Neural cell (in vitro differentiated cells): ENCODE measurements at regions not wholly inside any gene's neighbourhood (a gene's known extent, or its start where the extent isn't known, plus 50 kb on each side); places are given as distances from the start of the nearest gene placed in this dataset.
"Not testable (repeated sequence)": the region's sequence is repeated elsewhere in the genome, so short reads cannot be mapped to it uniquely, and the experiment has no call there.

Experiments used
- H2AFZ ChIP-seq: fragments of 200-600, 300-800 bp; sonication (generic), shearing (Covaris generic); 2 replicates; pipeline ENCODE4 v1.6.0; 2014; ENCODE audit warnings: low read depth, mild to moderate bottlenecking, antibody characterized with exemption, low read length, moderate library complexity
- H3F3A ChIP-seq: fragments of 200-600 bp; shearing (Covaris generic); 2 replicates; pipeline ENCODE4 v1.6.1; 2016; ENCODE audit warnings: mild to moderate bottlenecking, moderate library complexity, mixed read lengths, antibody characterized with exemption, low read length; ENCODE audit not compliant: insufficient read depth, poor library complexity, severe bottlenecking
- H3K27ac ChIP-seq: fragments of 200-600, 300-800 bp; sonication (generic), shearing (Covaris generic); 2 replicates; pipeline ENCODE4 v1.5.1; 2014; ENCODE audit warnings: mild to moderate bottlenecking, low read length, moderate library complexity
- H3K27me3 ChIP-seq: fragments of 300-800, 200-600 bp; sonication (generic), shearing (Covaris generic); 2 replicates; pipeline ENCODE4 v1.6.0; 2014; ENCODE audit warnings: mild to moderate bottlenecking, low read depth, low read length, moderate library complexity; ENCODE audit not compliant: insufficient read depth
- H3K36me3 ChIP-seq: fragments of 300-800, 200-600 bp; sonication (generic), shearing (Covaris generic); 2 replicates; pipeline ENCODE4 v1.5.1; 2014; ENCODE audit warnings: mild to moderate bottlenecking, antibody characterized with exemption, low read length, moderate library complexity; ENCODE audit not compliant: insufficient read depth
- H3K4me2 ChIP-seq: fragments of 300-800, 200-600 bp; sonication (generic), shearing (Covaris generic); 2 replicates; pipeline ENCODE4 v1.6.0; 2014; ENCODE audit warnings: mild to moderate bottlenecking, low read length
- H3K4me3 ChIP-seq: fragments of 300-800, 200-600 bp; sonication (generic), shearing (Covaris generic); 2 replicates; pipeline ENCODE4 v1.5.1; 2014; ENCODE audit warnings: mild to moderate bottlenecking, low read length, moderate library complexity
- H3K79me2 ChIP-seq: fragments of 200-600 bp; shearing (Covaris generic); replicated peaks from 2 replicates; pipeline ENCODE4 v1.6.0; 2014; ENCODE audit warnings: mild to moderate bottlenecking, low read length, moderate library complexity; ENCODE audit not compliant: insufficient read depth
- H3K9ac ChIP-seq: fragments of 300-800, 200-600 bp; sonication (generic), shearing (Covaris generic); 2 replicates; pipeline ENCODE4 v1.6.1; 2016; ENCODE audit warnings: mild to moderate bottlenecking, low read length, mixed read lengths
- H3K9me2 ChIP-seq: fragments of 200-600 bp; shearing (Covaris generic); 2 replicates; pipeline ENCODE4 v1.6.1; 2016; ENCODE audit warnings: mild to moderate bottlenecking, low read length, mixed read lengths; ENCODE audit not compliant: insufficient read depth
- H3K9me3 ChIP-seq: fragments of 200-600, 300-800 bp; sonication (generic), shearing (Covaris generic); 2 replicates; pipeline ENCODE4 v1.6.1; 2016; ENCODE audit warnings: mild to moderate bottlenecking, mixed run types, low read length, moderate library complexity, mixed read lengths
- H4K20me1 ChIP-seq: fragments of 200-600 bp; shearing (Covaris generic); 2 replicates; pipeline ENCODE4 v1.6.1; 2016; ENCODE audit warnings: mild to moderate bottlenecking, mixed run types; ENCODE audit not compliant: insufficient read depth
- CTCF ChIP-seq: fragments of 450-650 bp; IDR thresholded peaks from 2 replicates; pipeline ENCODE4 v1.5.1; 2014; ENCODE audit warnings: antibody characterized with exemption, mild to moderate bottlenecking, moderate library complexity; ENCODE audit not compliant: poor library complexity, severe bottlenecking
- EP300 ChIP-seq: fragments of 450-650 bp; conservative IDR thresholded peaks from 2 replicates; pipeline ENCODE4 v1.6.1; 2014; ENCODE audit warnings: antibody characterized with exemption, mild to moderate bottlenecking, moderate library complexity; ENCODE audit not compliant: poor library complexity, severe bottlenecking
- EZH2 ChIP-seq: fragments of 200-600, 300-800 bp; shearing (Covaris generic), sonication (generic); IDR thresholded peaks from 2 replicates; pipeline ENCODE4 v1.6.1; 2014; ENCODE audit warnings: antibody characterized with exemption, low read length, borderline replicate concordance, mild to moderate bottlenecking; ENCODE audit not compliant: insufficient read depth, poor library complexity, severe bottlenecking
- MXI1 ChIP-seq: fragments of 450-650 bp; conservative IDR thresholded peaks from 2 replicates; pipeline ENCODE4 v1.6.1; 2014; ENCODE audit warnings: antibody characterized with exemption, mild to moderate bottlenecking; ENCODE audit not compliant: poor library complexity, severe bottlenecking
- POLR2AphosphoS5 ChIP-seq: IDR thresholded peaks from 2 replicates; pipeline ENCODE4 v1.6.1; 2012
- RAD21 ChIP-seq: fragments of 450-650 bp; conservative IDR thresholded peaks from 2 replicates; pipeline ENCODE4 v1.6.1; 2014; ENCODE audit warnings: antibody characterized with exemption, mild to moderate bottlenecking, moderate library complexity
- SMC3 ChIP-seq: fragments of 450-650 bp; conservative IDR thresholded peaks from 2 replicates; pipeline ENCODE4 v1.6.1; 2014; ENCODE audit warnings: antibody characterized with exemption, mild to moderate bottlenecking, moderate library complexity; ENCODE audit not compliant: poor library complexity
- TAF1 ChIP-seq: IDR thresholded peaks from 2 replicates; pipeline ENCODE4 v1.6.1; 2012; ENCODE audit warnings: low read depth
- TF ChIP-seq, protein P1 (sequence below): IDR thresholded peaks from 2 replicates; pipeline ENCODE4 v1.6.1; 2012; ENCODE audit warnings: borderline replicate concordance

DNA sequence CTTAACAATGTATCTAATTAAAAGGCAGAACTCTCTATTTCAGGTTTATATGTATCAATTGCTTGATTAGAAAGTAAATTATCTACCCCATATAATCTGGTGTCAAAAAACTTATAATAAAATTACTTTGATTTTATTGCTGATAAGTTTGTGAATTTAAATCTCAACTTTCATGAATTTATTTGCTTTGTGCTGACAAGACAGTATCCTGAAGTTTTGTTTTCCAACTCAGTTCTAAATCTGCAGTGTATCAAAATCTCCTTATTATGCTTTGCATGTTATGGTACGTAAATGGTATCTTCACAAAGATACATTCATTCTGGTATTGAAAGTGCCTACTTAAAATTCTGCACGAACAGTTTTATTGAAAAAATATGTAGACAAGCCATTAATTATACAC lies 78.5 kb upstream of the ZNF717 start:
- Histone ChIP-seq H3K9ac (no peak overlapping the region), H3K9me3 (no peaks in the 10 kb centered on the region), H3K9me2 (no peaks in the 10 kb centered on the region), H3K27ac (no peak overlapping the region), H3K36me3 (no peaks in the 10 kb centered on the region), H3K27me3 (no peaks in the 10 kb centered on the region), H3K4me2 (no peak overlapping the region), H3F3A (no peaks in the 10 kb centered on the region), H4K20me1 (no peaks in the 10 kb centered on the region), H3K79me2 (no peaks in the 10 kb centered on the region), H2AFZ (no peak overlapping the region), H3K4me3 (no peak overlapping the region)
- TF ChIP-seq CTCF (no peak), EP300 (no peak), MXI1 (no peak), RAD21 (no peak), TAF1 (no peak), EZH2 (no peak), POLR2AphosphoS5 (no peak), SMC3 (no peak)

GRCh38 chr3:75883719-75884118 lies 98.4 kb upstream of the ZNF717 start:
- not testable (repeated sequence) for H3K9me3 ChIP-seq, H4K20me1 ChIP-seq, H3K79me2 ChIP-seq, H3F3A ChIP-seq, H3K9ac ChIP-seq, H3K27me3 ChIP-seq, H2AFZ ChIP-seq, H3K36me3 ChIP-seq, H3K9me2 ChIP-seq, H3K4me3 ChIP-seq, H3K4me2 ChIP-seq, H3K27ac ChIP-seq

DNA sequence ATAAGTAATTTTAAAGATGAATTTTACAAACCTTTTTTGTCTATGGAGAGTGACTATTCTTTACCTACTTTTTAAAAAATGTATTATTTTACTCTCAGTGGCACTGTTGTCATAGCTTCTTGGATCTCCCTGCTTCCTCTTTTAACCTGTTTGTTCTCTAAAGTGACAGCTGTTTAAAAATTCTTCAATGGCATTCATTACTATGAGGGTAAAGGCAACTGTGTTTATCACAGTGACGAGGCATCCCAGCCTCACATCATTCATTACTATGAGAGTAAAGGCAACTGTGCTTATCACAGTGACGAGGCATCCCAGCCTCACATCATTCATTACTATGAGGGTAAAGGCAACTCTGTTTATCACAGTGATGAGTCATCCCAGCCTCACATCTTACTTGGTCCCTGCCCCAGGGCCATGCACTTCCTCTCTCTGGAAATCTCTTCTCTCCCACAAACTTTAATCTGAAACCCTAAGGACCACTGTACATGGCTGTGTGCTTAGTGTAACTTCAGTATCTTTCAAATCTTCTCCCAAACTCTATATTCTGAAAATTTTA lies 101.7 kb upstream of the ZNF717 start:
- no peak overlapping the region for H3K27ac ChIP-seq

More for the DNA sequence above, 101.7 kb upstream of the ZNF717 start:
- H3K4me2 ChIP-seq = no peak overlapping the region
- no peak overlapping the region for H2AFZ ChIP-seq
- H3K4me3 ChIP-seq = no peak overlapping the region
- H3F3A ChIP-seq = no peaks in the 10 kb centered on the region
- H3K27me3 ChIP-seq = no peaks in the 10 kb centered on the region
- no peaks in the 10 kb centered on the region for H3K79me2 ChIP-seq
- H3K36me3 ChIP-seq = no peaks in the 10 kb centered on the region
- H3K9ac ChIP-seq = no peak overlapping the region
- no peaks in the 10 kb centered on the region for H4K20me1 ChIP-seq
- TF ChIP-seq MXI1 (no peak), EZH2 (no peak), RAD21 (no peak), TAF1 (no peak), POLR2AphosphoS5 (no peak), CTCF (no peak), SMC3 (no peak), EP300 (no peak)
- TF ChIP-seq, protein P1, sequence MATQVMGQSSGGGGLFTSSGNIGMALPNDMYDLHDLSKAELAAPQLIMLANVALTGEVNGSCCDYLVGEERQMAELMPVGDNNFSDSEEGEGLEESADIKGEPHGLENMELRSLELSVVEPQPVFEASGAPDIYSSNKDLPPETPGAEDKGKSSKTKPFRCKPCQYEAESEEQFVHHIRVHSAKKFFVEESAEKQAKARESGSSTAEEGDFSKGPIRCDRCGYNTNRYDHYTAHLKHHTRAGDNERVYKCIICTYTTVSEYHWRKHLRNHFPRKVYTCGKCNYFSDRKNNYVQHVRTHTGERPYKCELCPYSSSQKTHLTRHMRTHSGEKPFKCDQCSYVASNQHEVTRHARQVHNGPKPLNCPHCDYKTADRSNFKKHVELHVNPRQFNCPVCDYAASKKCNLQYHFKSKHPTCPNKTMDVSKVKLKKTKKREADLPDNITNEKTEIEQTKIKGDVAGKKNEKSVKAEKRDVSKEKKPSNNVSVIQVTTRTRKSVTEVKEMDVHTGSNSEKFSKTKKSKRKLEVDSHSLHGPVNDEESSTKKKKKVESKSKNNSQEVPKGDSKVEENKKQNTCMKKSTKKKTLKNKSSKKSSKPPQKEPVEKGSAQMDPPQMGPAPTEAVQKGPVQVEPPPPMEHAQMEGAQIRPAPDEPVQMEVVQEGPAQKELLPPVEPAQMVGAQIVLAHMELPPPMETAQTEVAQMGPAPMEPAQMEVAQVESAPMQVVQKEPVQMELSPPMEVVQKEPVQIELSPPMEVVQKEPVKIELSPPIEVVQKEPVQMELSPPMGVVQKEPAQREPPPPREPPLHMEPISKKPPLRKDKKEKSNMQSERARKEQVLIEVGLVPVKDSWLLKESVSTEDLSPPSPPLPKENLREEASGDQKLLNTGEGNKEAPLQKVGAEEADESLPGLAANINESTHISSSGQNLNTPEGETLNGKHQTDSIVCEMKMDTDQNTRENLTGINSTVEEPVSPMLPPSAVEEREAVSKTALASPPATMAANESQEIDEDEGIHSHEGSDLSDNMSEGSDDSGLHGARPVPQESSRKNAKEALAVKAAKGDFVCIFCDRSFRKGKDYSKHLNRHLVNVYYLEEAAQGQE = no peak
- H3K9me3 ChIP-seq = no peaks in the 10 kb centered on the region
- no peaks in the 10 kb centered on the region for H3K9me2 ChIP-seq
